Mesothelial cell of epicardium (in vitro differentiated cells): ENCODE measurements at regions not wholly inside any gene's neighbourhood (a gene's known extent, or its start where the extent isn't known, plus 50 kb on each side); places are given as distances from the start of the nearest gene placed in this dataset.

ENCODE experiments used
- DNase-seq, 2 experiments: peaks; one replicate each; pipeline ENCODE4 v3.0.0; 2021; ENCODE audit warnings: low spot score in 2 of 2; ENCODE audit not compliant: unreplicated experiment in 2 of 2
- H3K27ac Mint-ChIP-seq: 2 replicates; pipeline ENCODE4 v1.8.0; 2021; ENCODE audit warnings: mixed read lengths
- H3K27me3 Mint-ChIP-seq: 2 replicates; pipeline ENCODE4 v1.8.0; 2021; ENCODE audit warnings: low read depth, mixed read lengths
- H3K36me3 Mint-ChIP-seq: 2 replicates; pipeline ENCODE4 v1.8.0; 2021; ENCODE audit warnings: mixed read lengths
- H3K4me1 Mint-ChIP-seq: 2 replicates; pipeline ENCODE4 v1.8.0; 2021; ENCODE audit warnings: mixed read lengths
- H3K4me3 Mint-ChIP-seq: 2 replicates; pipeline ENCODE4 v1.8.0; 2021; ENCODE audit warnings: mild to moderate bottlenecking, moderate library complexity, mixed read lengths
- H3K9me3 Mint-ChIP-seq: 2 replicates; pipeline ENCODE4 v1.8.0; 2021; ENCODE audit warnings: mixed read lengths
- CTCF ChIP-seq: fragments of 200-600 bp; sonication (generic); IDR thresholded peaks from one replicate; pipeline ENCODE4 v1.5.0; 2021; ENCODE audit warnings: antibody characterized with exemption; ENCODE audit not compliant: unreplicated experiment

- Mint-ChIP-seq H3K4me3 (no peak overlapping the region), H3K27ac (no peak overlapping the region), H3K4me1 (no peaks in the 10 kb centered on the region), H3K27me3 (peaks cover 26% of the 10 kb centered on the region), H3K9me3 (peaks cover 16% of the 10 kb centered on the region), H3K36me3 (no peaks in the 10 kb centered on the region)
- no peak for DNase-seq
- no peak for TF ChIP-seq CTCF
Observed at GRCh38 chr6:152909241-152909640, 73.6 kb downstream of the FBXO5 start.

- peaks cover 12% of the 10 kb centered on the region for H3K27me3 Mint-ChIP-seq
- no peak for TF ChIP-seq CTCF
- peaks cover 22% of the 10 kb centered on the region for H3K9me3 Mint-ChIP-seq
- DNase-seq: no peak
- H3K4me1 Mint-ChIP-seq: no peaks in the 10 kb centered on the region
- H3K36me3 Mint-ChIP-seq: no peaks in the 10 kb centered on the region
- H3K27ac Mint-ChIP-seq: no peak overlapping the region
- H3K4me3 Mint-ChIP-seq: no peak overlapping the region
Observed at GRCh38 chr6:152916035-152916434, 66.8 kb downstream of the FBXO5 start.

GRCh38 chr6:152918991-152919390, 63.9 kb downstream of the FBXO5 start:
- Mint-ChIP-seq H3K9me3 (peaks cover 8% of the 10 kb centered on the region), H3K27ac (no peak overlapping the region), H3K4me3 (no peak overlapping the region), H3K27me3 (no peaks in the 10 kb centered on the region), H3K36me3 (no peaks in the 10 kb centered on the region), H3K4me1 (no peaks in the 10 kb centered on the region)
- DNase-seq: no peak
- TF ChIP-seq CTCF: no peak

GRCh38 chr6:152920016-152920415, 62.8 kb downstream of the FBXO5 start:
- no peak overlapping the region for H3K27ac Mint-ChIP-seq

More at GRCh38 chr6:152920016-152920415, 62.8 kb downstream of the FBXO5 start:
- no peak for DNase-seq
- no peak for TF ChIP-seq CTCF
- Mint-ChIP-seq H3K4me3 (no peak overlapping the region), H3K36me3 (no peaks in the 10 kb centered on the region), H3K27me3 (no peaks in the 10 kb centered on the region), H3K4me1 (no peaks in the 10 kb centered on the region), H3K9me3 (no peaks in the 10 kb centered on the region)
